ENCODE measurements at regions not wholly inside any gene's neighbourhood (a gene's known extent, or its start where the extent isn't known, plus 50 kb on each side); places are given as distances from the start of the nearest gene placed in this dataset.

- no peak overlapping the region for H3K27ac Mint-ChIP-seq (ENCODE audit: low read depth, unreplicated experiment)
- no peak for DNase-seq (ENCODE audit: unreplicated experiment)
- H3K36me3 Mint-ChIP-seq (ENCODE audit: insufficient read depth, unreplicated experiment) = no peaks in the 10 kb centered on the region
- POLR2A ChIA-PET = no interaction called here
- H3K27me3 Mint-ChIP-seq (ENCODE audit: insufficient read depth, unreplicated experiment) = peaks cover 11% of the 10 kb centered on the region
- CTCF ChIA-PET = interaction anchor here (0.6 to 1.2 kb wide), 2 partner anchors 20 to 1180 kb away, joined by 3 read pairs; no protein-coding TSS in a partner anchor
- no TSS peak for BruUV-seq (replicated peaks)
- intact Hi-C loops (cut with micrococcal nuclease) = no loop called here
- TF ChIP-seq CTCF (IDR thresholded peaks at IDR 0.05; ENCODE audit: unreplicated experiment) = no peak
- H3K4me3 Mint-ChIP-seq (ENCODE audit: unreplicated experiment) = no peak overlapping the region
- no peaks in the 10 kb centered on the region for H3K4me1 Mint-ChIP-seq (ENCODE audit: insufficient read depth, unreplicated experiment)
- no peaks in the 10 kb centered on the region for H3K9me3 Mint-ChIP-seq (ENCODE audit: unreplicated experiment)
Measured at GRCh38 chr7:23918856-23919255, 208.8 kb downstream of the STK31 start.

GRCh38 chr7:23925088-23925487, 215.1 kb downstream of the STK31 start:
- H3K36me3 Mint-ChIP-seq (ENCODE audit: insufficient read depth, unreplicated experiment) = no peaks in the 10 kb centered on the region
- DNase-seq (ENCODE audit: unreplicated experiment) = no peak
- CTCF ChIA-PET = no interaction called here
- H3K4me3 Mint-ChIP-seq (ENCODE audit: unreplicated experiment) = no peak overlapping the region
- no peaks in the 10 kb centered on the region for H3K9me3 Mint-ChIP-seq (ENCODE audit: unreplicated experiment)
- POLR2A ChIA-PET = no interaction called here
- no peaks in the 10 kb centered on the region for H3K4me1 Mint-ChIP-seq (ENCODE audit: insufficient read depth, unreplicated experiment)
- intact Hi-C loops (cut with micrococcal nuclease) = no loop called here
- no peak overlapping the region for H3K27ac Mint-ChIP-seq (ENCODE audit: low read depth, unreplicated experiment)
- no peak for TF ChIP-seq CTCF (IDR thresholded peaks at IDR 0.05; ENCODE audit: unreplicated experiment)
- no TSS peak for BruUV-seq (replicated peaks)
- no peaks in the 10 kb centered on the region for H3K27me3 Mint-ChIP-seq (ENCODE audit: insufficient read depth, unreplicated experiment)

GRCh38 chr7:23927709-23928417, 217.8 kb downstream of the STK31 start:
- H3K36me3 Mint-ChIP-seq (ENCODE audit: insufficient read depth, unreplicated experiment) = no peaks in the 10 kb centered on the region
- no TSS peak for BruUV-seq (replicated peaks)
- no peaks in the 10 kb centered on the region for H3K27me3 Mint-ChIP-seq (ENCODE audit: insufficient read depth, unreplicated experiment)

GRCh38 chr7:23928418-23928775, 218.4 kb downstream of the STK31 start:
- Mint-ChIP-seq H3K9me3 (ENCODE audit: unreplicated experiment) (no peaks in the 10 kb centered on the region), H3K27me3 (ENCODE audit: insufficient read depth, unreplicated experiment) (no peaks in the 10 kb centered on the region), H3K4me3 (ENCODE audit: unreplicated experiment) (no peak overlapping the region), H3K27ac (ENCODE audit: low read depth, unreplicated experiment) (no peak overlapping the region), H3K4me1 (ENCODE audit: insufficient read depth, unreplicated experiment) (no peaks in the 10 kb centered on the region), H3K36me3 (ENCODE audit: insufficient read depth, unreplicated experiment) (no peaks in the 10 kb centered on the region)
- TF ChIP-seq CTCF (IDR thresholded peaks at IDR 0.05; ENCODE audit: unreplicated experiment) = no peak
- DNase-seq (ENCODE audit: unreplicated experiment) = no peak
- POLR2A ChIA-PET = no interaction called here
- BruUV-seq (replicated peaks) = no TSS peak
- intact Hi-C loops (cut with micrococcal nuclease) = no loop called here
- CTCF ChIA-PET = no interaction called here

More at GRCh38 chr7:23927709-23928417, 217.8 kb downstream of the STK31 start:
- POLR2A ChIA-PET = no interaction called here
- intact Hi-C loops (cut with micrococcal nuclease) = no loop called here
- Mint-ChIP-seq H3K27ac (ENCODE audit: low read depth, unreplicated experiment) (no peak overlapping the region), H3K4me1 (ENCODE audit: insufficient read depth, unreplicated experiment) (no peaks in the 10 kb centered on the region), H3K4me3 (ENCODE audit: unreplicated experiment) (no peak overlapping the region), H3K9me3 (ENCODE audit: unreplicated experiment) (no peaks in the 10 kb centered on the region)
- no peak for DNase-seq (ENCODE audit: unreplicated experiment)
- TF ChIP-seq CTCF (IDR thresholded peaks at IDR 0.05; ENCODE audit: unreplicated experiment) = no peak
- CTCF ChIA-PET = no interaction called here
